ENCODE measurements at regions not wholly inside any gene's neighbourhood (a gene's known extent, or its start where the extent isn't known, plus 50 kb on each side); places are given as distances from the start of the nearest gene placed in this dataset.

DNA sequence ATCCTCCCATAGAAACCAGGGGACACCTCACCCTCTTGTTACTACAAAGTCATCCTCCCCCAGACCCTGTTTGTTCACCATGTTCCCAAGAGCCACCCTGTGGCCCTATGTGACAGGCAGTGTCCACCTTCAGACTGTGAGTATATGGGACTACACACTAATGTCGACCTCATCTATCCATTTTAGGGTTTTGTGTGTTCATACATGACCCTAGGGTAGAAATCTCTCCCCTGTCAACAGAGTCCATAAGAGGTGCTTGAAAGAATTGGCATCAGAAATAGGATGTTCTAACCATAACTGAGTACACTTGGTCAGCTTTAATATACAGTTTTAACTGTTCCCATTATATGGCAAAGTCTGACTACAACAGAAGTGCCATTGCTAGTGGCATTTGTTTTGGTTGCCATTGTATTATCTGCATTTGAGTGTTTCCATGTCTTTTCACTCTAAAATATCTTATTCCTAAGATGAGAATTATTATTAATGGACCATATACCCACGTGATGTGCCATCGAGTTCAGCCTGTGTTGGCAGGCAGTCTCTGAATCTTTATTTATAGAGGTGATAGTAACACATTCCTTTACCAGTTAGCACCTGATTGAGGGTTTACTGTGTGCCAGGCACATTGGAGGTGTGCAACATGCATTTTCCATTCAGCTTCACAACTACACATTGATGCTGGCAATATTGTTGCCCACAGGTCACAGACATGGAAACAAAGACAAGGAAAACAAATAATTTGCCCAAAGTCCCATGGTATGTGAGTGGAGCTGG lies 590.6 kb upstream of the IGFBP3 start:
- no peaks in the 10 kb centered on the region for H3K27me3 ChIP-seq
- TF ChIP-seq, protein P1, sequence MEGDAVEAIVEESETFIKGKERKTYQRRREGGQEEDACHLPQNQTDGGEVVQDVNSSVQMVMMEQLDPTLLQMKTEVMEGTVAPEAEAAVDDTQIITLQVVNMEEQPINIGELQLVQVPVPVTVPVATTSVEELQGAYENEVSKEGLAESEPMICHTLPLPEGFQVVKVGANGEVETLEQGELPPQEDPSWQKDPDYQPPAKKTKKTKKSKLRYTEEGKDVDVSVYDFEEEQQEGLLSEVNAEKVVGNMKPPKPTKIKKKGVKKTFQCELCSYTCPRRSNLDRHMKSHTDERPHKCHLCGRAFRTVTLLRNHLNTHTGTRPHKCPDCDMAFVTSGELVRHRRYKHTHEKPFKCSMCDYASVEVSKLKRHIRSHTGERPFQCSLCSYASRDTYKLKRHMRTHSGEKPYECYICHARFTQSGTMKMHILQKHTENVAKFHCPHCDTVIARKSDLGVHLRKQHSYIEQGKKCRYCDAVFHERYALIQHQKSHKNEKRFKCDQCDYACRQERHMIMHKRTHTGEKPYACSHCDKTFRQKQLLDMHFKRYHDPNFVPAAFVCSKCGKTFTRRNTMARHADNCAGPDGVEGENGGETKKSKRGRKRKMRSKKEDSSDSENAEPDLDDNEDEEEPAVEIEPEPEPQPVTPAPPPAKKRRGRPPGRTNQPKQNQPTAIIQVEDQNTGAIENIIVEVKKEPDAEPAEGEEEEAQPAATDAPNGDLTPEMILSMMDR (IDR thresholded peaks at IDR 0.05): no peak
- no peaks in the 10 kb centered on the region for H3K4me1 ChIP-seq
- intact Hi-C loops (cut with DNase I): no loop called here
- no peak for ATAC-seq
- peaks cover 0 to 16% of the 10 kb centered on the region in 2 donors for H3K9me3 ChIP-seq
- H3K27ac ChIP-seq: no peak overlapping the region
- H3K36me3 ChIP-seq: no peaks in the 10 kb centered on the region
- H3K4me3 ChIP-seq: no peak overlapping the region
- no peak for DNase-seq

DNA sequence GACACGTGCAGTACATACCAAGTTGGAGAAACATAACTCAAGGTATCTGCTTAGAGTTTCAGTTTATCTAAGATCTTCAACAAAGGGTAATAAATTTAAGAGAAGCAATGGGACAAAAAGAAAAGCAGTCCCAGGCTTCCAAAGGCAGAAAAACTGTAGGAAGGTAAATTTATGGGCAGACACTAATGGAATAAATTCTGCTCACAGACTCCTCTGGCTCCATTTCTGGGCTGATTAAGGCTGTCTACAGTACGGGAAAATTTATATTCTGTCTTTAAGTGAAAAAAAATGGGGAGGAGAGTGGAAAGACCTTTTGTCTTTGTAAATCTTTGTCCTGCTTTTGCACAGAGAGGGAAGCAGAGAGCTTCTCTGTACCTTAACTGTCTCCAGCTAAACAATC lies 587.5 kb upstream of the IGFBP3 start:
- Histone ChIP-seq H3K36me3 (no peaks in the 10 kb centered on the region), H3K9me3 (peaks cover 0 to 34% of the 10 kb centered on the region in 2 donors), H3K27ac (no peak overlapping the region), H3K4me1 (no peaks in the 10 kb centered on the region), H3K27me3 (no peaks in the 10 kb centered on the region), H3K4me3 (no peak overlapping the region)
- ATAC-seq: no peak
- intact Hi-C loops (cut with DNase I): no loop called here
- DNase-seq: no peak
- TF ChIP-seq, protein P1 (IDR thresholded peaks at IDR 0.05): no peak

DNA sequence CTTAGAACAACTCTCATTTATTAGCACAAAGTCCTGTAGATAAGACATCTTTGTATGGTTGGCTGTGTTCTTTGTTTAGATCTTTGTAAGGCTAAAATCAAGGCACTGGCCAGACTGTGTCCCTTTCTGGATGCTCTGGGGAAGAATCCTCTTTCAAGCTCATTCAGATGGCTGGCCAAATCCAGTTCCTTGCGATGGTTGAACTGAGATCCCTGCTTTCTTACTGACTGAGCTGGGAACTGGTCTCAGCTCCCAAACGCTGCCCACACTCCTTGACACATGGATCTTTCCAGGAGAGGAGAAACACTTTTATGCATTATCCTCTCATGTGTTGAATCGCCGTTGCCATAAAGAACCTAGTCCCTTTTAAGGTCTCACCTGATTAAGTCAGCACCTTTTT lies 586.5 kb upstream of the IGFBP3 start:
- no peaks in the 10 kb centered on the region for H3K36me3 ChIP-seq
- no peaks in the 10 kb centered on the region for H3K4me1 ChIP-seq
- H3K9me3 ChIP-seq: peaks cover 0 to 37% of the 10 kb centered on the region in 2 donors
- intact Hi-C loops (cut with DNase I): no loop called here
- TF ChIP-seq, protein P1 (IDR thresholded peaks at IDR 0.05): no peak
- no peak overlapping the region for H3K4me3 ChIP-seq
- no peak for ATAC-seq
- DNase-seq: no peak
- no peaks in the 10 kb centered on the region for H3K27me3 ChIP-seq
- H3K27ac ChIP-seq: no peak overlapping the region

DNA sequence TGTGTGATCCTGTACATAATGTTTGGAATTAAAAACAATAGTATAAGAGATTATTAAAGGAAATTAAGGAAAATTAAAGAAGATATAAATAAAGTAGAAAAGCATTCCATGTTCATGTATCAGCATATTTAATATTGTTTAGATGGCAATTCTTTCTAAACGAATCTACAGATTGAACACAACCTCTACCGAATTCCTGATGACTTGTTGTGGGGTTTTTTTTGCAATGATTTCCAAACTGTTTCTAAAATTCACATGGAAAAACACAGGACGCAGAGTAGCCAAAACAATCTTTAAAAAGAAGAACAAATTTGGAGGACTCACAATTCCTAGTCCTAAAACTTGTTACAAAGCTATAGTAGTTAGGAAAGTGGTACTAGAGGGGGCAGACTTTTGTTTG lies 573.4 kb upstream of the IGFBP3 start:
- intact Hi-C loops (cut with DNase I): no loop called here
- H3K9me3 ChIP-seq: peaks cover 0 to 47% of the 10 kb centered on the region in 2 donors
- no peaks in the 10 kb centered on the region for H3K27me3 ChIP-seq
- H3K4me1 ChIP-seq: no peaks in the 10 kb centered on the region
- TF ChIP-seq, protein P1 (IDR thresholded peaks at IDR 0.05): no peak
- ATAC-seq: no peak
- H3K4me3 ChIP-seq: no peak overlapping the region
- H3K27ac ChIP-seq: no peak overlapping the region
- no peak for DNase-seq
- H3K36me3 ChIP-seq: no peaks in the 10 kb centered on the region

DNA sequence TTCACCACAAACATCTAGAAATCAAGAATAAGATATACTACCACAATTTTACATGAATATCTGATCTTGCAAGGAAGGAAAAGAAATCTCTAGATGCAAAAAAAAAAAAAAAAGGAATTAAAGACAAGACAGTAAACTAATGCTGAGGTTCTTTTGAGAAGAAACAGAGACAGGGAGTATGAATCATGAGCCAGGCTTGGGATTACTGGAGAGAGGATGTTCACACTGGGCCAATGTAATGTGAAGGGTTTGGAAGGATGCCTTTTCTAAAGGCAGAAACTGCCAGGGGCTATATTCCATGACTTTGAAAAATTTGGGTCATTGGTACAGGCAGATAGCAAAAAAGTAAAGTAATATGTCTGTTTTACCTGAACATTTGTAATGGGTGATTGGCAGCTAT lies 573.0 kb upstream of the IGFBP3 start:
- Histone ChIP-seq H3K4me1 (no peaks in the 10 kb centered on the region), H3K27ac (no peak overlapping the region), H3K27me3 (no peaks in the 10 kb centered on the region), H3K9me3 (peaks cover 0 to 42% of the 10 kb centered on the region in 2 donors), H3K36me3 (no peaks in the 10 kb centered on the region), H3K4me3 (no peak overlapping the region)
- intact Hi-C loops (cut with DNase I): no loop called here
- ATAC-seq (no peak), DNase-seq (no peak)
- TF ChIP-seq, protein P1 (IDR thresholded peaks at IDR 0.05): no peak

Measured in left lung (tissue), 4 donors.